NCI-H2171 treated with DMSO at 0.1 percent for 48 hours (cell line): ENCODE measurements at regions not wholly inside any gene's neighbourhood (a gene's known extent, or its start where the extent isn't known, plus 50 kb on each side); places are given as distances from the start of the nearest gene placed in this dataset.
"Not testable (repeated sequence)": the region's sequence is repeated elsewhere in the genome, so short reads cannot be mapped to it uniquely, and the experiment has no call there.

Source experiments
- DNase-seq: peaks from one replicate; lab custom pipeline; 2025; lab: John Stamatoyannopoulos, UW

- DNase-seq, result no peak
Measured at GRCh38 chr11:11003226-11003625, 145.4 kb upstream of the ZBED5 start.

- no peak for DNase-seq
Measured at GRCh38 chr11:11000579-11001283, 142.9 kb upstream of the ZBED5 start.

GRCh38 chr11:10998674-10999073 lies 140.8 kb upstream of the ZBED5 start:
- DNase-seq, result no peak

- DNase-seq, result no peak
Measured at GRCh38 chr11:10996678-10997077, 138.8 kb upstream of the ZBED5 start.

GRCh38 chr11:10993640-10994039 lies 135.8 kb upstream of the ZBED5 start:
- DNase-seq, result no peak

- no peak for DNase-seq
Measured at GRCh38 chr11:10993186-10993585, 135.3 kb upstream of the ZBED5 start.

- no peak for DNase-seq
Measured at GRCh38 chr11:10991393-10991792, 133.5 kb upstream of the ZBED5 start.

GRCh38 chr11:10990637-10991193 lies 132.9 kb upstream of the ZBED5 start:
- DNase-seq, result no peak

GRCh38 chr11:10990160-10990559 lies 132.3 kb upstream of the ZBED5 start:
- no peak for DNase-seq

GRCh38 chr11:10986006-10986405 lies 128.2 kb upstream of the ZBED5 start:
- no peak for DNase-seq

- no peak for DNase-seq
Measured at GRCh38 chr11:10984742-10985141, 126.9 kb upstream of the ZBED5 start.

GRCh38 chr11:10984250-10984649 lies 126.4 kb upstream of the ZBED5 start:
- no peak for DNase-seq

- DNase-seq, result peak; percentile 2
Measured at GRCh38 chr11:10982704-10983510, 125.1 kb upstream of the ZBED5 start.

GRCh38 chr11:10979529-10979928 lies 121.7 kb upstream of the ZBED5 start:
- DNase-seq, result no peak

- no peak for DNase-seq
Measured at GRCh38 chr11:10978198-10978597, 120.3 kb upstream of the ZBED5 start.

- no peak for DNase-seq
Measured at GRCh38 chr11:10975287-10975721, 117.5 kb upstream of the ZBED5 start.

GRCh38 chr11:10973416-10973815 lies 115.6 kb upstream of the ZBED5 start:
- DNase-seq, result no peak

GRCh38 chr11:10970926-10971325 lies 113.1 kb upstream of the ZBED5 start:
- no peak for DNase-seq

GRCh38 chr11:10969387-10969786 lies 111.5 kb upstream of the ZBED5 start:
- DNase-seq, result no peak

GRCh38 chr11:10956884-10957283 lies 99.0 kb upstream of the ZBED5 start:
- not testable (repeated sequence) for DNase-seq

GRCh38 chr11:10955616-10956015 lies 97.8 kb upstream of the ZBED5 start:
- DNase-seq, result no peak

- DNase-seq, result no peak
Measured at GRCh38 chr11:10954184-10954583, 96.3 kb upstream of the ZBED5 start.

GRCh38 chr11:10952872-10953271 lies 95.0 kb upstream of the ZBED5 start:
- no peak for DNase-seq
